Suprapubic skin (tissue), 4 donors: ENCODE measurements at regions not wholly inside any gene's neighbourhood (a gene's known extent, or its start where the extent isn't known, plus 50 kb on each side); places are given as distances from the start of the nearest gene placed in this dataset.

Experiments
- DNase-seq, 2 donors: peaks; one replicate each; pipeline ENCODE4 v3.0.0-alpha.2; 2019; ENCODE audit warnings: low spot score in 2 of 2
- H3K27ac ChIP-seq: fragments of 200-600 bp; sonication (generic); one replicate; pipeline ENCODE4 v1.5.1; 2019
- H3K27me3 ChIP-seq: fragments of 200-600 bp; sonication (generic); one replicate; pipeline ENCODE4 v1.5.1; 2019
- H3K36me3 ChIP-seq: fragments of 200-600 bp; sonication (generic); one replicate; pipeline ENCODE4 v1.5.1; 2019
- H3K4me1 ChIP-seq: fragments of 200-600 bp; sonication (generic); one replicate; pipeline ENCODE4 v1.5.1; 2019
- H3K4me3 ChIP-seq: fragments of 200-600 bp; sonication (generic); one replicate; pipeline ENCODE4 v1.5.1; 2019; ENCODE audit warnings: mild to moderate bottlenecking
- H3K9me3 ChIP-seq: fragments of 200-600 bp; sonication (generic); one replicate; pipeline ENCODE4 v1.5.1; 2019
- EP300 ChIP-seq: sonication (generic); formaldehyde crosslinking; IDR thresholded peaks from one replicate; pipeline ENCODE4 v1.6.1; 2017; ENCODE audit warnings: antibody characterized with exemption
- POLR2A ChIP-seq, 2 donors: fragments of 450-650 bp; IDR thresholded peaks; one replicate each; pipeline ENCODE4 v1.6.1; 2017; ENCODE audit warnings: antibody characterized with exemption in 2 of 2, mild to moderate bottlenecking in 2 of 2, moderate library complexity in 2 of 2
- POLR2AphosphoS5 ChIP-seq, 3 donors: sonication (generic); formaldehyde crosslinking; IDR thresholded peaks; one replicate each; pipeline ENCODE4 v1.6.1; 2017; ENCODE audit warnings: antibody characterized with exemption in 3 of 3
- WGBS: methylation state at CpG from one replicate; pipeline ENCODE4 v1.1.5; 2018; 5-methylcytosine and 5-hydroxymethylcytosine counted together
- TF ChIP-seq, protein P1 (sequence below), 2 donors: fragments of 200-600 bp in 1 of 2; fragments of 450-650 bp in 1 of 2; sonication (generic) in 1 of 2; IDR thresholded peaks; one replicate each; pipeline ENCODE4 v1.5.1; 2016 to 2019; ENCODE audit warnings: antibody characterized with exemption in 2 of 2, mild to moderate bottlenecking in 1 of 2, moderate library complexity in 1 of 2

DNA sequence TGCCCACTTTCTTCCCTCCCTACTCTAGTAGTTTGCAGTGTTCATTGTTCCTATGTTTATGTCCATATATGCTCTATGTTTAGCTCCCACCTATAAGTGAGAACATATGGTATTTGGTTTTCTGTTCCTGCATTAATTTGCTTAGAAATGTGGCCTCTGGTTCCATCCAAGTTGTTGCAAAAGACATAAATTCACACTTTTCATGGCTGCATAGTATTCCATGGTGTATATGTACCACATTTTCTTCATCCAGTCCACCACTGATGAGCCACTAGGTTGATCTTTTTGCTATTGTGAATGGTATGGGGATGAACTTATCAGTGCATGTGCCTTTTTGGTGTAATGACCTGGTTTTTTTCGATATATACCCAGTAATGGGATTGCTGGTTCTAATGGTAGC, 1089.1 kb downstream of the GRM8 start:
- Histone ChIP-seq H3K27me3 (no peaks in the 10 kb centered on the region), H3K27ac (no peak overlapping the region), H3K4me3 (no peak overlapping the region), H3K36me3 (no peaks in the 10 kb centered on the region), H3K4me1 (no peaks in the 10 kb centered on the region), H3K9me3 (peaks cover 9% of the 10 kb centered on the region)
- 63% methylated on average over 1 of the region's 1 CpG for WGBS
- DNase-seq = no peak
- TF ChIP-seq POLR2AphosphoS5 (IDR thresholded peaks at IDR 0.05) = no peak

DNA sequence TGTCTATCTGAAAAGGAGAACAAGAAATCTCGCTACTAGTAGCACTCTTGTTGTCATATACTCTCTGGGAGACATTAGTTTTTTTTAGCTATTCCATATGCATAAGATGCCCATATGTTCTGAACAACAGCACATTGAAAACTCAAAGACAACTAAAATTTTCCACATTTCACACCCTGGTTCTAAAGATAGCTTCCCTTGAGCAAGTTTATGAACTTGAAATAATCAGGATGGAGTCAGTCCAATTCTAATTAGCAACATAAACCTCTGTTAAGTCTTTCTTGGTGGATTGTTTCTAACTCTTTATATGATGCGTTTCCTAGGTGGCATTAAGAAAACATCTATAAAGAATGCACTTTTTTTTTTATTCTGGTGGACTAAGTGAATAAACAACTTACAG, 1095.3 kb downstream of the GRM8 start:
- no peaks in the 10 kb centered on the region for H3K9me3 ChIP-seq

DNA sequence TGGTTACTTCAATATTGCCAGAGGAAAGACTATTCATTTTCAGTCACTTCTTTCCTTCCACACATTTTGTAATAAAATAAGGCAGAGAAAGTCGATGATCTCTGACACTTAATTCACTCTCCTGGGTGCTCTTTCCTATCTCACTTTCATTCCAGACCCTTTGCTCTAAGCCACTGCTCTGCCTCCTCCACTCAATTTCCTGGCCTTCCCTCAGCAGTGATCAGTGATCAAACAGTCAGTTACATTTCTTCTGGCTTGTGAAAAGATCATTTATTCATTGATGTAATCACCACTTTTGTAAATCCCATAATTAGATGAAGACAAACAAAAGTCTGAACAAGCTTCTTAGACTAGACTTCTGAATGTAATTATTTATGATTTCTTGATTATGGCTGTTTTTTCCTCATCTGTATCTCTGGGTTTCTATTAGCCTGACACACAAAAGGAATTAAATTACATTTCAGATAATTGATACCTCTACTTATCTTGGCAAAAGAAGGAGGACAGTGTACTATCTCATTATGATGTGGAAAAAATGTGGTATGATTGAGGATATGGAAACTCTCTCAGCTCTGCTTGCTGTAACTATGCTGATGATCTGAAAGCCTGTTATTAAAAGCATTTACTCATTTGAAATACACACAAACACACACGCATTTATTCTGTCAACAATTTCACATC, 1102.3 kb downstream of the GRM8 start:
- 83% methylated on average over 2 of the region's 2 CpGs for WGBS
- TF ChIP-seq POLR2A (IDR thresholded peaks at IDR 0.05) (no peak), EP300 (no peak), POLR2AphosphoS5 (IDR thresholded peaks at IDR 0.05) (no peak)
- TF ChIP-seq, protein P1, sequence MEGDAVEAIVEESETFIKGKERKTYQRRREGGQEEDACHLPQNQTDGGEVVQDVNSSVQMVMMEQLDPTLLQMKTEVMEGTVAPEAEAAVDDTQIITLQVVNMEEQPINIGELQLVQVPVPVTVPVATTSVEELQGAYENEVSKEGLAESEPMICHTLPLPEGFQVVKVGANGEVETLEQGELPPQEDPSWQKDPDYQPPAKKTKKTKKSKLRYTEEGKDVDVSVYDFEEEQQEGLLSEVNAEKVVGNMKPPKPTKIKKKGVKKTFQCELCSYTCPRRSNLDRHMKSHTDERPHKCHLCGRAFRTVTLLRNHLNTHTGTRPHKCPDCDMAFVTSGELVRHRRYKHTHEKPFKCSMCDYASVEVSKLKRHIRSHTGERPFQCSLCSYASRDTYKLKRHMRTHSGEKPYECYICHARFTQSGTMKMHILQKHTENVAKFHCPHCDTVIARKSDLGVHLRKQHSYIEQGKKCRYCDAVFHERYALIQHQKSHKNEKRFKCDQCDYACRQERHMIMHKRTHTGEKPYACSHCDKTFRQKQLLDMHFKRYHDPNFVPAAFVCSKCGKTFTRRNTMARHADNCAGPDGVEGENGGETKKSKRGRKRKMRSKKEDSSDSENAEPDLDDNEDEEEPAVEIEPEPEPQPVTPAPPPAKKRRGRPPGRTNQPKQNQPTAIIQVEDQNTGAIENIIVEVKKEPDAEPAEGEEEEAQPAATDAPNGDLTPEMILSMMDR (IDR thresholded peaks at IDR 0.05) = no peak
- Histone ChIP-seq H3K4me1 (no peaks in the 10 kb centered on the region), H3K4me3 (no peak overlapping the region), H3K36me3 (no peaks in the 10 kb centered on the region), H3K9me3 (no peaks in the 10 kb centered on the region), H3K27ac (no peak overlapping the region), H3K27me3 (no peaks in the 10 kb centered on the region)
- no peak for DNase-seq

More for the DNA sequence above, 1095.3 kb downstream of the GRM8 start:
- H3K36me3 ChIP-seq = no peaks in the 10 kb centered on the region
- no peak overlapping the region for H3K4me3 ChIP-seq
- no peaks in the 10 kb centered on the region for H3K27me3 ChIP-seq
- no peak for DNase-seq
- TF ChIP-seq, protein P1 (IDR thresholded peaks at IDR 0.05) = no peak
- TF ChIP-seq POLR2A (IDR thresholded peaks at IDR 0.05) = no peak
- WGBS = 63% methylated on average over 2 of the region's 2 CpGs
- H3K27ac ChIP-seq = no peak overlapping the region
- H3K4me1 ChIP-seq = no peaks in the 10 kb centered on the region

DNA sequence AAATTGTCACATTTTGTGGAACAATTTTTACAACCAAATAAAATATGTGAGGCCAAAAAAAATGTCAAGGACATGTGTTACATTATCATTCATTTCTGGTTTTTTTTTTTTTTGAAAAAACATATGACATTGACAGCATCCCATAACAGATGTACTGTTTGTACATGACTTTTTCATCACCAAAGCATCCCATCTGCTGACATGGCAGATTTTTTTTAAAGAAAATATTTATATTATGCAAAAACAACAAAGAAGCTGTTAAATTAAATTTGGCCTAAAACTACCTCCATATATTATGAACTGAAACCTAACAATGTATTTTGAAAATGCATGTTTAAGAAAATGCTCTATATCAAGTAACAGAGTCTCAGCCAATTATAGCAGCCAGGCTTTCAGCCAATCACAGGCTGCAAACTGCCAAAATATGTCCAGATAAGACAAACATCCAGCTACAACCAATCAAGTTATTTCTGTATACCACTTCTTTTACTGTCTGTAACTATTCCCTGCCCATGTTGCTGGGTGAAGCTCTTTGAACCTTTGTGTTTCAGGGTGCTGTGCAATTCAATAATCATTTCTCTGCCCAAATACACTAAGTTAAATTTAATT, 1111.8 kb downstream of the GRM8 start:
- Histone ChIP-seq H3K4me1 (no peaks in the 10 kb centered on the region), H3K4me3 (no peak overlapping the region), H3K27me3 (no peaks in the 10 kb centered on the region), H3K9me3 (no peaks in the 10 kb centered on the region), H3K36me3 (no peaks in the 10 kb centered on the region), H3K27ac (no peak overlapping the region)
- DNase-seq = no peak
- TF ChIP-seq POLR2A (IDR thresholded peaks at IDR 0.05) (no peak), POLR2AphosphoS5 (IDR thresholded peaks at IDR 0.05) (no peak), EP300 (no peak)
- TF ChIP-seq, protein P1 (IDR thresholded peaks at IDR 0.05) = no peak

DNA sequence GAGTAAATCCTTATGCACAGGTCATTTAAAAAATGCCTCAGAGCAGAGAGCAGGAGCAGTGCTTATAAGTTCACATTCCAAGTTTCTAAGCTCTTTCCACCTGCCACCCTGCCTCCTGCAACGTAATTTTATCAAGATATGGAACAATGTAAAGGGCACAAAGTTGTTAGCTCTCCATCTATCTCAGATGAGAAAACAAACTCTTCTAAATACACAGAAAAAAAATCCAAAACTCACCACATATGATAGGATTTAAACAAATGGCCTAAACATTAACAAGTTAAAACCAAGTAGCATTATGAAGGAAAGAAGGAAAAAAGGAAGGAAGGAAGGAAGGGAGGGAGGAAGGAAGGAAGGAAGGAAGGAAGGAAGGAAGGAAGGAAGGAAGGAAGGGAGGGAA, 1132.8 kb downstream of the GRM8 start:
- 39% methylated on average over 1 of the region's 1 CpG for WGBS
- H3K4me3 ChIP-seq = no peak overlapping the region
- no peak for TF ChIP-seq EP300
- TF ChIP-seq, protein P1 (IDR thresholded peaks at IDR 0.05) = no peak
- no peak for TF ChIP-seq POLR2AphosphoS5 (IDR thresholded peaks at IDR 0.05)
- TF ChIP-seq POLR2A (IDR thresholded peaks at IDR 0.05) = no peak

DNA sequence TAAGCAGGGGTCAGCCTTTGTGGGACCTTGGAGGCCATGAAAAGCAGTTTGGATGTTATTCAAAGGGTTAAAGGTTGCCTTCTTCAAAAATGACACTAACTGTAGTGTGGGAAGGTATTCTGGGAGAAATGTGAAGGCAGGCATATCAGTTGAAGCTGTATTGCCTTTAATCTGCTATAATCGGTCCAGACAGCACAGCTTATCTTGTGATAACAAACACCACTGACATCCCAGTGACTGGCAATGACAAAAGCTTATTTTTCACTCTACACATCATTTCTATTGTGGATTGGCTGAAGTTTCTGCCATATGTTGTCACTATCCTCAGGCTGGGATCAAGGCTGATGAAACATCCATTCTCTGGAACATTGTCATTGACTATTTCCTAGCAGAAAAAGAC, 1149.2 kb downstream of the GRM8 start:
- TF ChIP-seq EP300 (no peak), POLR2AphosphoS5 (IDR thresholded peaks at IDR 0.05) (no peak), POLR2A (IDR thresholded peaks at IDR 0.05) (no peak)
- TF ChIP-seq, protein P1 (IDR thresholded peaks at IDR 0.05) = no peak
- H3K4me3 ChIP-seq = no peak overlapping the region
- DNase-seq = no peak
- WGBS = 69% methylated on average over 1 of the region's 1 CpG
- no peaks in the 10 kb centered on the region for H3K4me1 ChIP-seq
- no peaks in the 10 kb centered on the region for H3K36me3 ChIP-seq
- H3K27ac ChIP-seq = no peak overlapping the region
- no peaks in the 10 kb centered on the region for H3K27me3 ChIP-seq
- no peaks in the 10 kb centered on the region for H3K9me3 ChIP-seq

More for the DNA sequence above, 1132.8 kb downstream of the GRM8 start:
- Histone ChIP-seq H3K27me3 (no peaks in the 10 kb centered on the region), H3K27ac (no peak overlapping the region), H3K4me1 (no peaks in the 10 kb centered on the region), H3K9me3 (peaks cover 3% of the 10 kb centered on the region), H3K36me3 (no peaks in the 10 kb centered on the region)
- DNase-seq = no peak
